NT2/D1 (cell line): ENCODE measurements at regions not wholly inside any gene's neighbourhood (a gene's known extent, or its start where the extent isn't known, plus 50 kb on each side); places are given as distances from the start of the nearest gene placed in this dataset.

Experiments used
- SUZ12 ChIP-seq: IDR thresholded peaks from 2 replicates; pipeline ENCODE4 v1.6.1; 2011; ENCODE audit not compliant: insufficient read length, insufficient read depth; ENCODE audit errors: extremely low read depth
- YY1 ChIP-seq: IDR thresholded peaks from 2 replicates; pipeline ENCODE4 v1.6.1; 2011; ENCODE audit not compliant: insufficient read length, insufficient read depth

GRCh38 chr5:123949807-123950340 is 437.9 kb downstream of the CSNK1G3 start:
- TF ChIP-seq YY1 (no peak), SUZ12 (no peak)
